ENCODE measurements at regions not wholly inside any gene's neighbourhood (a gene's known extent, or its start where the extent isn't known, plus 50 kb on each side); places are given as distances from the start of the nearest gene placed in this dataset.

- DNase-seq = no peak
- no peak for ATAC-seq
- no peak overlapping the region for H3K27ac Mint-ChIP-seq
- POLR2A ChIA-PET = no interaction called here
- no peak overlapping the region for H3K4me3 Mint-ChIP-seq
- H3K9me3 Mint-ChIP-seq = peaks cover 4% of the 10 kb centered on the region
- CTCF ChIA-PET = no interaction called here
- intact Hi-C loops (cut with micrococcal nuclease) = no loop called here
- H3K4me1 Mint-ChIP-seq (ENCODE audit: low read depth) = no peaks in the 10 kb centered on the region
- no peak for TF ChIP-seq CTCF (IDR thresholded peaks at IDR 0.05)
- H3K27me3 Mint-ChIP-seq = no peaks in the 10 kb centered on the region
- no peaks in the 10 kb centered on the region for H3K36me3 Mint-ChIP-seq (ENCODE audit: low read depth)
These were observed 364.8 kb upstream of the RBFOX1 start for GRCh38 chr16:6967796-6968320.

GRCh38 chr16:6966925-6967324 is 365.7 kb upstream of the RBFOX1 start:
- Mint-ChIP-seq H3K4me1 (ENCODE audit: low read depth) (no peaks in the 10 kb centered on the region), H3K27me3 (no peaks in the 10 kb centered on the region), H3K9me3 (peaks cover 4% of the 10 kb centered on the region), H3K36me3 (ENCODE audit: low read depth) (no peaks in the 10 kb centered on the region), H3K27ac (no peak overlapping the region), H3K4me3 (no peak overlapping the region)
- ChIA-PET POLR2A (no interaction called here), CTCF (no interaction called here)
- intact Hi-C loops (cut with micrococcal nuclease) = no loop called here
- ATAC-seq (no peak), DNase-seq (no peak)
- no peak for TF ChIP-seq CTCF (IDR thresholded peaks at IDR 0.05)

GRCh38 chr16:6964679-6965078 is 368.0 kb upstream of the RBFOX1 start:
- ATAC-seq = no peak

GRCh38 chr16:6961704-6962103 is 370.9 kb upstream of the RBFOX1 start:
- no peaks in the 10 kb centered on the region for H3K27me3 Mint-ChIP-seq
- ATAC-seq (no peak), DNase-seq (no peak)
- ChIA-PET POLR2A (no interaction called here), CTCF (no interaction called here)
- H3K4me3 Mint-ChIP-seq = no peak overlapping the region
- peaks cover 4% of the 10 kb centered on the region for H3K9me3 Mint-ChIP-seq
- no peak for TF ChIP-seq CTCF (IDR thresholded peaks at IDR 0.05)
- no peaks in the 10 kb centered on the region for H3K36me3 Mint-ChIP-seq (ENCODE audit: low read depth)
- no peak overlapping the region for H3K27ac Mint-ChIP-seq
- intact Hi-C loops (cut with micrococcal nuclease) = no loop called here
- H3K4me1 Mint-ChIP-seq (ENCODE audit: low read depth) = no peaks in the 10 kb centered on the region

More at GRCh38 chr16:6964679-6965078, 368.0 kb upstream of the RBFOX1 start:
- Mint-ChIP-seq H3K9me3 (peaks cover 4% of the 10 kb centered on the region), H3K36me3 (ENCODE audit: low read depth) (no peaks in the 10 kb centered on the region), H3K27me3 (no peaks in the 10 kb centered on the region), H3K27ac (no peak overlapping the region), H3K4me3 (no peak overlapping the region), H3K4me1 (ENCODE audit: low read depth) (no peaks in the 10 kb centered on the region)
- intact Hi-C loops (cut with micrococcal nuclease) = no loop called here
- DNase-seq = no peak
- POLR2A ChIA-PET = no interaction called here
- no peak for TF ChIP-seq CTCF (IDR thresholded peaks at IDR 0.05)
- CTCF ChIA-PET = no interaction called here

GRCh38 chr16:6958184-6958583 is 374.5 kb upstream of the RBFOX1 start:
- Mint-ChIP-seq H3K4me3 (no peak overlapping the region), H3K27ac (no peak overlapping the region), H3K27me3 (no peaks in the 10 kb centered on the region), H3K36me3 (ENCODE audit: low read depth) (no peaks in the 10 kb centered on the region), H3K4me1 (ENCODE audit: low read depth) (no peaks in the 10 kb centered on the region), H3K9me3 (peaks cover 2% of the 10 kb centered on the region)
- intact Hi-C loops (cut with micrococcal nuclease) = no loop called here
- TF ChIP-seq CTCF (IDR thresholded peaks at IDR 0.05) = no peak
- ATAC-seq (no peak), DNase-seq (no peak)
- ChIA-PET CTCF (no interaction called here), POLR2A (no interaction called here)

Measured in activated CD8-positive, alpha-beta T cell treated with anti-CD3 and anti-CD28 coated beads for 36 hours (primary cell).